Breast epithelium (tissue), 3 donors: ENCODE measurements at regions not wholly inside any gene's neighbourhood (a gene's known extent, or its start where the extent isn't known, plus 50 kb on each side); places are given as distances from the start of the nearest gene placed in this dataset.

ENCODE experiments used
- CTCF ChIP-seq, 3 donors: fragments of 450-650 bp; IDR thresholded peaks; one replicate each; pipeline ENCODE4 v1.5.1; 2016 to 2017; ENCODE audit warnings: antibody characterized with exemption in 3 of 3, mild to moderate bottlenecking in 3 of 3, moderate library complexity in 3 of 3
- POLR2A ChIP-seq: fragments of 450-650 bp; IDR thresholded peaks from one replicate; pipeline ENCODE4 v1.6.1; 2016; ENCODE audit warnings: antibody characterized with exemption, mild to moderate bottlenecking, moderate library complexity
- POLR2AphosphoS5 ChIP-seq, 3 donors: sonication (generic); formaldehyde crosslinking; IDR thresholded peaks; one replicate each; pipeline ENCODE4 v1.6.1; 2017; ENCODE audit warnings: antibody characterized with exemption in 3 of 3

GRCh38 chr10:44325157-44325556, 59.7 kb downstream of the CXCL12 start:
- TF ChIP-seq CTCF (IDR thresholded peaks at IDR 0.05) (no peak), POLR2A (no peak), POLR2AphosphoS5 (IDR thresholded peaks at IDR 0.05) (no peak)
